ENCODE measurements at regions not wholly inside any gene's neighbourhood (a gene's known extent, or its start where the extent isn't known, plus 50 kb on each side); places are given as distances from the start of the nearest gene placed in this dataset.

DNA sequence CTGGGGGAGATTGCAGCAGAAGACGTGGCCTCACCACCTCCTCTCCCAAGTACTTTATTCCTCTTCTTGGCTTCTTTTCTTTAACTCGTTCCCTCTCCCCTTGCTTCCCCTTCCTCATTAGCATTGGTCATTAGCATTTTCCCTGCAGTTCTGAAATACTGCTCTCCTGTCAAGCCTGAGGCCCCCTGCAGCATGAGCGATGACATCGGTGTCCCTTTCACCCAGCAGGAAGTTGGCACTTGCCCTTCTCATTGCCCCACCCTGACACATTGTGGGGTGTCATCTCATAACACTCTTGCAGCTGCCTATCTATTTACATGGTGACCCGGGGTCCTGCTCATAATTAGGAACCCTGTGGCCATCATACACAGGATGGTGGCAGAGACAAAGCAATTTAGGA lies 167.1 kb downstream of the ARRDC4 start:
- Histone ChIP-seq H3K4me3 (replicated peaks; ENCODE audit: insufficient read depth, low read length) (no peak overlapping the region), H3K27ac (replicated peaks) (no peak overlapping the region), H3K27me3 (ENCODE audit: insufficient read depth, poor library complexity, severe bottlenecking) (peaks cover 3% of the 10 kb centered on the region)
- TF ChIP-seq, protein P1, sequence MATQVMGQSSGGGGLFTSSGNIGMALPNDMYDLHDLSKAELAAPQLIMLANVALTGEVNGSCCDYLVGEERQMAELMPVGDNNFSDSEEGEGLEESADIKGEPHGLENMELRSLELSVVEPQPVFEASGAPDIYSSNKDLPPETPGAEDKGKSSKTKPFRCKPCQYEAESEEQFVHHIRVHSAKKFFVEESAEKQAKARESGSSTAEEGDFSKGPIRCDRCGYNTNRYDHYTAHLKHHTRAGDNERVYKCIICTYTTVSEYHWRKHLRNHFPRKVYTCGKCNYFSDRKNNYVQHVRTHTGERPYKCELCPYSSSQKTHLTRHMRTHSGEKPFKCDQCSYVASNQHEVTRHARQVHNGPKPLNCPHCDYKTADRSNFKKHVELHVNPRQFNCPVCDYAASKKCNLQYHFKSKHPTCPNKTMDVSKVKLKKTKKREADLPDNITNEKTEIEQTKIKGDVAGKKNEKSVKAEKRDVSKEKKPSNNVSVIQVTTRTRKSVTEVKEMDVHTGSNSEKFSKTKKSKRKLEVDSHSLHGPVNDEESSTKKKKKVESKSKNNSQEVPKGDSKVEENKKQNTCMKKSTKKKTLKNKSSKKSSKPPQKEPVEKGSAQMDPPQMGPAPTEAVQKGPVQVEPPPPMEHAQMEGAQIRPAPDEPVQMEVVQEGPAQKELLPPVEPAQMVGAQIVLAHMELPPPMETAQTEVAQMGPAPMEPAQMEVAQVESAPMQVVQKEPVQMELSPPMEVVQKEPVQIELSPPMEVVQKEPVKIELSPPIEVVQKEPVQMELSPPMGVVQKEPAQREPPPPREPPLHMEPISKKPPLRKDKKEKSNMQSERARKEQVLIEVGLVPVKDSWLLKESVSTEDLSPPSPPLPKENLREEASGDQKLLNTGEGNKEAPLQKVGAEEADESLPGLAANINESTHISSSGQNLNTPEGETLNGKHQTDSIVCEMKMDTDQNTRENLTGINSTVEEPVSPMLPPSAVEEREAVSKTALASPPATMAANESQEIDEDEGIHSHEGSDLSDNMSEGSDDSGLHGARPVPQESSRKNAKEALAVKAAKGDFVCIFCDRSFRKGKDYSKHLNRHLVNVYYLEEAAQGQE (IDR thresholded peaks at IDR 0.05; ENCODE audit: insufficient replicate concordance, low read depth) = no peak
- TF ChIP-seq SPI1 (IDR thresholded peaks at IDR 0.05; ENCODE audit: borderline replicate concordance, low read depth) (no peak), POLR2AphosphoS5 (IDR thresholded peaks at IDR 0.05; ENCODE audit: low read depth) (no peak), GABPA (IDR thresholded peaks at IDR 0.05; ENCODE audit: low read depth) (no peak)
- TF ChIP-seq, protein P2, sequence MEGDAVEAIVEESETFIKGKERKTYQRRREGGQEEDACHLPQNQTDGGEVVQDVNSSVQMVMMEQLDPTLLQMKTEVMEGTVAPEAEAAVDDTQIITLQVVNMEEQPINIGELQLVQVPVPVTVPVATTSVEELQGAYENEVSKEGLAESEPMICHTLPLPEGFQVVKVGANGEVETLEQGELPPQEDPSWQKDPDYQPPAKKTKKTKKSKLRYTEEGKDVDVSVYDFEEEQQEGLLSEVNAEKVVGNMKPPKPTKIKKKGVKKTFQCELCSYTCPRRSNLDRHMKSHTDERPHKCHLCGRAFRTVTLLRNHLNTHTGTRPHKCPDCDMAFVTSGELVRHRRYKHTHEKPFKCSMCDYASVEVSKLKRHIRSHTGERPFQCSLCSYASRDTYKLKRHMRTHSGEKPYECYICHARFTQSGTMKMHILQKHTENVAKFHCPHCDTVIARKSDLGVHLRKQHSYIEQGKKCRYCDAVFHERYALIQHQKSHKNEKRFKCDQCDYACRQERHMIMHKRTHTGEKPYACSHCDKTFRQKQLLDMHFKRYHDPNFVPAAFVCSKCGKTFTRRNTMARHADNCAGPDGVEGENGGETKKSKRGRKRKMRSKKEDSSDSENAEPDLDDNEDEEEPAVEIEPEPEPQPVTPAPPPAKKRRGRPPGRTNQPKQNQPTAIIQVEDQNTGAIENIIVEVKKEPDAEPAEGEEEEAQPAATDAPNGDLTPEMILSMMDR (IDR thresholded peaks at IDR 0.05; ENCODE audit: insufficient read depth, low read length) = no peak
- no peak for DNase-seq (ENCODE audit: low read depth in 1 of 2, low spot score in 1 of 2)

DNA sequence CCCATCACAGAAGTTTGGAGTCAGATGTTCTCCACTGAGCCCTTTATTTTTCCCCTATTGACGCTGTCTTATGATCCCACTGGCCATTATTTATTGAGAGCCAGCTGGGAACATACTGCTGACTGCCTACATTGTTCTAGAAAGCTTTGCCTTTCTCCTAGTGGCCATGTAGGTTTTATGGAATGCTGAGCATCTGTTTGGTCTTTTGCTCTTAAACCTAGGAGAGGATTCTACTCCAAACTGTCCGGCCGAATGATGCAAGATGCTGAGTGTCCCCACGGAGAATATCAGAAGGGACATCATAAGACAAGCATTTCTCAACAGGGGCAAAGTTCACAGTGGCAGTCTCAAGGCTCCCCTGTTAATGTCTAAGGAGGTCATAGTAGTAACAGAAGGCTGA lies 171.4 kb downstream of the ARRDC4 start:
- H3K27me3 ChIP-seq (ENCODE audit: insufficient read depth, poor library complexity, severe bottlenecking) = peaks cover 3% of the 10 kb centered on the region
- no peak for TF ChIP-seq SPI1 (IDR thresholded peaks at IDR 0.05; ENCODE audit: borderline replicate concordance, low read depth)
- TF ChIP-seq, protein P1 (IDR thresholded peaks at IDR 0.05; ENCODE audit: insufficient replicate concordance, low read depth) = no peak
- TF ChIP-seq GABPA (IDR thresholded peaks at IDR 0.05; ENCODE audit: low read depth) = no peak
- TF ChIP-seq, protein P2 (IDR thresholded peaks at IDR 0.05; ENCODE audit: insufficient read depth, low read length) = no peak
- no peak for TF ChIP-seq POLR2AphosphoS5 (IDR thresholded peaks at IDR 0.05; ENCODE audit: low read depth)
- no peak overlapping the region for H3K27ac ChIP-seq (replicated peaks)
- DNase-seq (ENCODE audit: low read depth in 1 of 2, low spot score in 1 of 2) = no peak
- no peak overlapping the region for H3K4me3 ChIP-seq (replicated peaks; ENCODE audit: insufficient read depth, low read length)

DNA sequence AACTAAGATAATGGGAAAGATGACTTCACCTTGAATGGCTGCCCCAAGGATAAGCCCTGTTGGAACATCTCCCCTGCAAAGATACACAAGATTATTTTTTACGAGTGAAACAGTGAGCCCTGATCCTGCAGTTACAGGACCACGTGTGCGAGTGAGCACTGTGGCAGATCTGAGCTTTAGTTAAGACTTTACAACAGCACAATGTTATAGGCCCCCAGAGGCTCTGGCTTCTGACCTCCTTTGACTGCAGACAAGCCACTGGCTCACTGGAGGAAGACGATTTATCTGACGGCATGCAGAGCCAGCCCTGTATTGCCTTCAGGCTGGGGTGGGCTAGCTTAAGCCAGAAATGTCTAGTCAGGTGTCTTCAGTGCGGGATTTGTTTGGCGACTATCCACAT lies 174.4 kb downstream of the ARRDC4 start:
- Histone ChIP-seq H3K27me3 (ENCODE audit: insufficient read depth, poor library complexity, severe bottlenecking) (peaks cover 3% of the 10 kb centered on the region), H3K4me3 (replicated peaks; ENCODE audit: insufficient read depth, low read length) (no peak overlapping the region), H3K27ac (replicated peaks) (no peak overlapping the region)
- TF ChIP-seq, protein P2 (IDR thresholded peaks at IDR 0.05; ENCODE audit: insufficient read depth, low read length) = no peak
- TF ChIP-seq, protein P1 (IDR thresholded peaks at IDR 0.05; ENCODE audit: insufficient replicate concordance, low read depth) = no peak
- TF ChIP-seq POLR2AphosphoS5 (IDR thresholded peaks at IDR 0.05; ENCODE audit: low read depth) (no peak), GABPA (IDR thresholded peaks at IDR 0.05; ENCODE audit: low read depth) (no peak), SPI1 (IDR thresholded peaks at IDR 0.05; ENCODE audit: borderline replicate concordance, low read depth) (no peak)
- no peak for DNase-seq (ENCODE audit: low read depth in 1 of 2, low spot score in 1 of 2)
